GM18867 (cell line): ENCODE measurements at regions not wholly inside any gene's neighbourhood (a gene's known extent, or its start where the extent isn't known, plus 50 kb on each side); places are given as distances from the start of the nearest gene placed in this dataset.

Experiments
- ATAC-seq: cut with Tn5 transposase; IDR thresholded peaks from one replicate; pipeline ENCODE4 v1.9.1; 2021; ENCODE audit warnings: mild to moderate bottlenecking, moderate library complexity; ENCODE audit not compliant: unreplicated experiment

DNA sequence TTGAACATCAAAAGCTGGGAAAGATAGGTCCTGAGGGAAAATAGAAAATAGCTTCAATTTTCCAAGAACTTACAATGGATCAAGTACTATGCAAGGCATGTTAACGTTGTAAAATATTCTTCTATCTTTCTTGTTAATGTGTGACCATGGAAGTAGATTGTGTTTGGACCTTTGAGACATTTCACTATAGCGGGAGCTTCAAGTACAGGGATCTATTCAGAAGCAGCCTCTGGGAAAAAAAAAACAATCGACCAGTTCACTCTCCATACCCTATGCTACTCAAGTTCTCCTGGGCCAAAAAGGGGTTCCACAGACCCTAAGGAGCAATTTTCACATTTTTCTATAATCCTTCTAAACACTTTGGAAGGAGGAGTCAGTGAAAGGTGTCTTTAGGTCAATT lies 54.1 kb upstream of the ATP10B start:
- no peak for ATAC-seq

DNA sequence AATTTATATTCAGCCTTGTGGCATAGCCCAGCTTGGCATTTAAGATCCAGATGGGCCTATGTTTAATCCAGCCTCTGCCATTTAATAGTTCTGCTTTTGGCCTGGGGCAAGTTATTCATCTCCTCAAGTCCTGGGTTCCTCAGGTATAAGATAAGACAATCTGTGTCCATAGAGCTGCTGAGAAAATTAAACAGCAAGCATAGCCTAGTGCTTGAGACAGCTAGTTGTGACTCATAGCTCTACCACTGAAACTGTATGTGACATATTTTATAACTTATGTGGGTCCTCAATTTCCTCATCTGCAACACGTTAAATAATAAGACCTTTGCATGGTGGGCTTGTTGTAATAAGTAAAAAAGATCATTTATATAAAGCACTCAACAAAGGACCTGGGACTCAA lies 53.3 kb upstream of the ATP10B start:
- ATAC-seq = no peak

DNA sequence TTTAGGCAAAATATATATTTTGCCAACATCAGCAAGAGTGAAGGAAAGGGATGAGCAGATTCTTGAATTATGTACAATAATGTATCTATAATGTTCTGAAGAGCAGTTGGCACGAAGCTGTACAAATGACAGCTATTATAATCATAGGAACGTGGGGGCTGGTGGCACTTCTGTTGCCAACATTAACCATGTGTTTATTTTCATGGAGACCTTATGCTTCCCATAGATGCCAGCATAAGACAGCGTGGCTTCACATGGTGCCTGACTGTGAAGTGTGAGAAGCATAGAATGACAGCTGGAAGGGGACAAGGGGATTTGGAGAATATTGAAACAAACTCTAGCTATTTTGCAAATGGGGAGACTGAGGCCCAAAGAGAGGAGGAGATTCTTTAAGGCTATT lies 52.6 kb upstream of the ATP10B start:
- no peak for ATAC-seq

DNA sequence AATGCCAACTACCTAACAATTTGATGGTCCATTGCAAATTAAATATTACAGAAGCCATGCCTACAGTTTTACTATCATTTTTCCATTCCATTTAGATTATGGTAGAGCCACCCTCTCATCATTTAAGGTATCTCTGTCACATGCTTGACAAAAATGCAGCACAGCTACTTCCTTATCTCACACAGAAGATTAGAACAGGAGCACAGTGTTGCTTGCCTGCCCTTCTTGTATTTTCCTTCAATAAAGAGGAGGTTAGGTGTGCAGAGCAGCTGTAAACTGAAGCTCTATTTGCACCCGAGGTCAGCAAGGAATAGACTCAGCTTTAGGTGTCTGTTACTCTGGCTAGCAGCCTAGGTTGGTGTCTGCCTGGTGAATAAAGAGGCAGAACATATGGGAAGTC lies 51.5 kb upstream of the ATP10B start:
- ATAC-seq = no peak

DNA sequence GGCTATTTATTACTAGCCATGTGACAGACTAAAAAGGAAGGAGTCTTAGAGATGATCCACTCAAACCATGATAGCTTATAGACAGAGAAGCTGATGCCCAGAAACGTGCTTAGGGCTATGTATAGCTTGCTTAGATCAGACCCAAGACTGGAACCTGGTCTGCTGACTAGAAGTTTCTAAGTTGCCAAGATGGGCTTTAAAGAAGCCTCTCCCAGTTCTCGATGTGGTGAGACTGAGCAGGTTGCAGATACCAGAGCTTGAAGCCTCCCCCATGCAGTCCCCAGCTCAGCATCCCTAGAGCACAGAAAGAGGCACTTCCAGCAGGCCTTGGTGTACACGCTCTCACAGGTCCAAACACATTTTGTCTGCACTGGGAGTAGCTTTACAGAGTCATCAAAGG lies 51.1 kb upstream of the ATP10B start:
- ATAC-seq = no peak
